ENCODE measurements at regions not wholly inside any gene's neighbourhood (a gene's known extent, or its start where the extent isn't known, plus 50 kb on each side); places are given as distances from the start of the nearest gene placed in this dataset.

GRCh38 chr5:174984863-174985262 lies 260.5 kb downstream of the MSX2 start:
- H3K36me3 ChIP-seq, result no peaks in the 10 kb centered on the region
- no peak overlapping the region for H3K4me3 ChIP-seq (ENCODE audit: low read depth, low read length)
- TF ChIP-seq CTCF (IDR thresholded peaks at IDR 0.05; ENCODE audit: low read depth, low read length), result no peak
- DNase-seq, result no peak
- no peaks in the 10 kb centered on the region for H3K9me3 ChIP-seq (ENCODE audit: severe bottlenecking)
- H3K27me3 ChIP-seq (ENCODE audit: insufficient read depth, low read depth, severe bottlenecking), result peaks cover 72% of the 10 kb centered on the region
- H3K27ac ChIP-seq, result no peak overlapping the region

GRCh38 chr5:174982485-174982884 lies 258.1 kb downstream of the MSX2 start:
- Histone ChIP-seq H3K27ac (no peak overlapping the region), H3K36me3 (no peaks in the 10 kb centered on the region), H3K27me3 (ENCODE audit: insufficient read depth, low read depth, severe bottlenecking) (peaks cover 65% of the 10 kb centered on the region), H3K4me3 (ENCODE audit: low read depth, low read length) (no peak overlapping the region), H3K9me3 (ENCODE audit: severe bottlenecking) (no peaks in the 10 kb centered on the region)
- TF ChIP-seq CTCF (IDR thresholded peaks at IDR 0.05; ENCODE audit: low read depth, low read length), result no peak
- no peak for DNase-seq

GRCh38 chr5:174981416-174981815 lies 257.0 kb downstream of the MSX2 start:
- no peak for DNase-seq
- Histone ChIP-seq H3K9me3 (ENCODE audit: severe bottlenecking) (no peaks in the 10 kb centered on the region), H3K27me3 (ENCODE audit: insufficient read depth, low read depth, severe bottlenecking) (peaks cover 58% of the 10 kb centered on the region), H3K27ac (no peak overlapping the region), H3K4me3 (ENCODE audit: low read depth, low read length) (no peak overlapping the region), H3K36me3 (no peaks in the 10 kb centered on the region)
- no peak for TF ChIP-seq CTCF (IDR thresholded peaks at IDR 0.05; ENCODE audit: low read depth, low read length)

- DNase-seq, result no peak
- Histone ChIP-seq H3K27ac (no peak overlapping the region), H3K36me3 (no peaks in the 10 kb centered on the region), H3K9me3 (ENCODE audit: severe bottlenecking) (no peaks in the 10 kb centered on the region), H3K4me3 (ENCODE audit: low read depth, low read length) (no peak overlapping the region), H3K27me3 (ENCODE audit: insufficient read depth, low read depth, severe bottlenecking) (peaks cover 53% of the 10 kb centered on the region)
- TF ChIP-seq CTCF (IDR thresholded peaks at IDR 0.05; ENCODE audit: low read depth, low read length), result no peak
These were observed 256.6 kb downstream of the MSX2 start for GRCh38 chr5:174980952-174981351.

- no peak overlapping the region for H3K4me3 ChIP-seq (ENCODE audit: low read depth, low read length)
These were observed 247.9 kb downstream of the MSX2 start for GRCh38 chr5:174972291-174972690.

More at GRCh38 chr5:174972291-174972690, 247.9 kb downstream of the MSX2 start:
- DNase-seq, result no peak
- no peak overlapping the region for H3K27ac ChIP-seq
- peaks cover 63% of the 10 kb centered on the region for H3K27me3 ChIP-seq (ENCODE audit: insufficient read depth, low read depth, severe bottlenecking)
- H3K36me3 ChIP-seq, result no peaks in the 10 kb centered on the region
- H3K9me3 ChIP-seq (ENCODE audit: severe bottlenecking), result no peaks in the 10 kb centered on the region
- no peak for TF ChIP-seq CTCF (IDR thresholded peaks at IDR 0.05; ENCODE audit: low read depth, low read length)
